ENCODE measurements at regions not wholly inside any gene's neighbourhood (a gene's known extent, or its start where the extent isn't known, plus 50 kb on each side); places are given as distances from the start of the nearest gene placed in this dataset.

DNA sequence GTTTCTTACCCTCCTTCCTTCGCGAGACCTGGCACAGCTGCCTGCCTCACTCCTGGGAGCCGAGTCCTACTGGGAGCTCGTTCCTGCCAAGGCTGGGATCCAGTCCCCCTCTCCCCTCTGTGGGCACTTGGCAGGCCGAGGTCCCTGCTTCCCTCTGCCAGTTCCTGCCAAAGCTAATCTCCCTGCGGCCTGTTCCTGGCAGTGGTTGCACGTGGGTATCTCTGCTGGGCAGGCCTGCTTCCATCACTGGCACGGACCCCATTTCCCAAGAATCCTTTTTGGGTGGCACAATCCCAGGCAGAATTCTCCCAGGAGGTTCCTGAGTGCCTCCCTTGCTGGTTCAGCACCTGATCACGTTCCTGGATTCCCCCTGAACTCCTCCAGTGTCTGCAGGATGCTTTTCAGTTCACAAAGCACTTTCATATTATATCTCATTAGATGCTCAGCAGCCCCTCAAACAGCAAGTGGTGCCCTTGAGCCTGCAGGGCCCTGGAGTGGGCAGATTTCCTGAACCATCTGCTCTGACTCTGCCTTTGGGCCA lies 96.5 kb downstream of the RRM1 start:
- TF ChIP-seq YY1 (IDR thresholded peaks at IDR 0.05; ENCODE audit: insufficient read depth, insufficient read length) (no peak), SUZ12 (IDR thresholded peaks at IDR 0.05; ENCODE audit: extremely low read depth, insufficient read depth, insufficient read length) (no peak), ZNF274 (IDR thresholded peaks at IDR 0.05; ENCODE audit: low read depth, low read length) (no peak)
